ENCODE measurements at regions not wholly inside any gene's neighbourhood (a gene's known extent, or its start where the extent isn't known, plus 50 kb on each side); places are given as distances from the start of the nearest gene placed in this dataset.

GRCh38 chr13:108026680-108027410 is 188.5 kb downstream of the LIG4 start:
- DNase-seq (ENCODE audit: low spot score): no peak
- in situ Hi-C loops (cut with HindIII; ENCODE audit: low sequenced_read_pairs): no loop called here

GRCh38 chr13:108020027-108020426 is 195.3 kb downstream of the LIG4 start:
- in situ Hi-C loops (cut with HindIII; ENCODE audit: low sequenced_read_pairs): no loop called here
- no peak for DNase-seq (ENCODE audit: low spot score)

- in situ Hi-C loops (cut with HindIII; ENCODE audit: low sequenced_read_pairs): no loop called here
- no peak for DNase-seq (ENCODE audit: low spot score)
Measured at GRCh38 chr13:108018371-108018870, 196.9 kb downstream of the LIG4 start.

- DNase-seq (ENCODE audit: low spot score): no peak
- in situ Hi-C loops (cut with HindIII; ENCODE audit: low sequenced_read_pairs): no loop called here
Measured at GRCh38 chr13:108006619-108007018, 208.7 kb downstream of the LIG4 start.

GRCh38 chr13:108005231-108005630 is 210.1 kb downstream of the LIG4 start:
- in situ Hi-C loops (cut with HindIII; ENCODE audit: low sequenced_read_pairs): no loop called here
- DNase-seq (ENCODE audit: low spot score): no peak

GRCh38 chr13:108003626-108004025 is 211.7 kb downstream of the LIG4 start:
- no peak for DNase-seq (ENCODE audit: low spot score)
- in situ Hi-C loops (cut with HindIII; ENCODE audit: low sequenced_read_pairs): no loop called here

- no peak for DNase-seq (ENCODE audit: low spot score)
- in situ Hi-C loops (cut with HindIII; ENCODE audit: low sequenced_read_pairs): no loop called here
Measured at GRCh38 chr13:108000998-108001397, 214.3 kb downstream of the LIG4 start.

- in situ Hi-C loops (cut with HindIII; ENCODE audit: low sequenced_read_pairs): no loop called here
- no peak for DNase-seq (ENCODE audit: low spot score)
Measured at GRCh38 chr13:107999751-108000150, 215.6 kb downstream of the LIG4 start.

- in situ Hi-C loops (cut with HindIII; ENCODE audit: low sequenced_read_pairs): no loop called here
Measured at GRCh38 chr13:107994137-107994536, 221.2 kb downstream of the LIG4 start.

GRCh38 chr13:107993239-107993949 is 221.9 kb downstream of the LIG4 start:
- DNase-seq (ENCODE audit: low spot score): no peak
- in situ Hi-C loops (cut with HindIII; ENCODE audit: low sequenced_read_pairs): no loop called here

More at GRCh38 chr13:107994137-107994536, 221.2 kb downstream of the LIG4 start:
- no peak for DNase-seq (ENCODE audit: low spot score)

GRCh38 chr13:107992542-107992941 is 222.8 kb downstream of the LIG4 start:
- in situ Hi-C loops (cut with HindIII; ENCODE audit: low sequenced_read_pairs): no loop called here
- no peak for DNase-seq (ENCODE audit: low spot score)

- no peak for DNase-seq (ENCODE audit: low spot score)
- in situ Hi-C loops (cut with HindIII; ENCODE audit: low sequenced_read_pairs): no loop called here
Measured at GRCh38 chr13:107977071-107977574, 238.2 kb downstream of the LIG4 start.

GRCh38 chr13:107976628-107977027 is 238.7 kb downstream of the LIG4 start:
- in situ Hi-C loops (cut with HindIII; ENCODE audit: low sequenced_read_pairs): no loop called here
- no peak for DNase-seq (ENCODE audit: low spot score)

GRCh38 chr13:107974409-107974808 is 240.9 kb downstream of the LIG4 start:
- in situ Hi-C loops (cut with HindIII; ENCODE audit: low sequenced_read_pairs): no loop called here
- DNase-seq (ENCODE audit: low spot score): no peak

- in situ Hi-C loops (cut with HindIII; ENCODE audit: low sequenced_read_pairs): no loop called here
- DNase-seq (ENCODE audit: low spot score): peak; percentile 81
Measured at GRCh38 chr13:107969546-107969945, 245.8 kb downstream of the LIG4 start.

- in situ Hi-C loops (cut with HindIII; ENCODE audit: low sequenced_read_pairs): no loop called here
- no peak for DNase-seq (ENCODE audit: low spot score)
Measured at GRCh38 chr13:107968470-107968869, 246.9 kb downstream of the LIG4 start.

- in situ Hi-C loops (cut with HindIII; ENCODE audit: low sequenced_read_pairs): no loop called here
- no peak for DNase-seq (ENCODE audit: low spot score)
Measured at GRCh38 chr13:107964395-107964794, 250.9 kb downstream of the LIG4 start.

- DNase-seq (ENCODE audit: low spot score): no peak
- in situ Hi-C loops (cut with HindIII; ENCODE audit: low sequenced_read_pairs): no loop called here
Measured at GRCh38 chr13:107961849-107962608, 253.3 kb downstream of the LIG4 start.

GRCh38 chr13:107960301-107960700 is 255.0 kb downstream of the LIG4 start:
- in situ Hi-C loops (cut with HindIII; ENCODE audit: low sequenced_read_pairs): no loop called here
- DNase-seq (ENCODE audit: low spot score): no peak

GRCh38 chr13:107956889-107957288 is 258.4 kb downstream of the LIG4 start:
- in situ Hi-C loops (cut with HindIII; ENCODE audit: low sequenced_read_pairs): no loop called here
- DNase-seq (ENCODE audit: low spot score): no peak
